ENCODE measurements at regions not wholly inside any gene's neighbourhood (a gene's known extent, or its start where the extent isn't known, plus 50 kb on each side); places are given as distances from the start of the nearest gene placed in this dataset.
"Not testable (repeated sequence)": the region's sequence is repeated elsewhere in the genome, so short reads cannot be mapped to it uniquely, and the experiment has no call there.

DNA sequence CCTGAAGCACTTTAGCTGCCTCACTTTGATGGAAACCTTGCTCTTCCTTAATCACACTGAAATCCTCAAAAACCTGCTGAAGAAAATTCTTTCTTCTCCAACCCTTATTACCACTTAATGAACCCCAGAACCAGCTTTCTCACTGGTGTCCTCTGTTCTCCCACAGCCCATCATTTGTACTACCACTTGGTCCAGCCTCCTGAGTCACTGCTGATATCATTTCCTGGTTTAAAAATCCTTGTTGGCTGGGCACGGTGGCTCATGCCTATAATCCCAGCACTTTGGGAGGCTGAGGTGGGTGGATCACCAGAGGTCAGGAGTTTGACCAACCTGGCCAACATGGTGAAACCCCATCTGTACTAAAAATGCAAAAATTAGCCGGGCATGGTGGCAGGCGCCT is 418.6 kb upstream of the KCNMB2 start:
- H3K9me3 ChIP-seq, result no peaks in the 10 kb centered on the region
- TF ChIP-seq, protein P1, sequence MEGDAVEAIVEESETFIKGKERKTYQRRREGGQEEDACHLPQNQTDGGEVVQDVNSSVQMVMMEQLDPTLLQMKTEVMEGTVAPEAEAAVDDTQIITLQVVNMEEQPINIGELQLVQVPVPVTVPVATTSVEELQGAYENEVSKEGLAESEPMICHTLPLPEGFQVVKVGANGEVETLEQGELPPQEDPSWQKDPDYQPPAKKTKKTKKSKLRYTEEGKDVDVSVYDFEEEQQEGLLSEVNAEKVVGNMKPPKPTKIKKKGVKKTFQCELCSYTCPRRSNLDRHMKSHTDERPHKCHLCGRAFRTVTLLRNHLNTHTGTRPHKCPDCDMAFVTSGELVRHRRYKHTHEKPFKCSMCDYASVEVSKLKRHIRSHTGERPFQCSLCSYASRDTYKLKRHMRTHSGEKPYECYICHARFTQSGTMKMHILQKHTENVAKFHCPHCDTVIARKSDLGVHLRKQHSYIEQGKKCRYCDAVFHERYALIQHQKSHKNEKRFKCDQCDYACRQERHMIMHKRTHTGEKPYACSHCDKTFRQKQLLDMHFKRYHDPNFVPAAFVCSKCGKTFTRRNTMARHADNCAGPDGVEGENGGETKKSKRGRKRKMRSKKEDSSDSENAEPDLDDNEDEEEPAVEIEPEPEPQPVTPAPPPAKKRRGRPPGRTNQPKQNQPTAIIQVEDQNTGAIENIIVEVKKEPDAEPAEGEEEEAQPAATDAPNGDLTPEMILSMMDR (IDR thresholded peaks at IDR 0.05), result no peak
- 87 to 94% (median 92%) methylated on average over 2 to 3 of the region's 3 CpGs for WGBS, 3 donors
- ATAC-seq (no peak), DNase-seq (no peak)
- no peak overlapping the region for H3K27ac ChIP-seq
- H3K4me1 ChIP-seq, result no peaks in the 10 kb centered on the region
- no peaks in the 10 kb centered on the region for H3K36me3 ChIP-seq (ENCODE audit: insufficient read depth in 1 of 2, low read depth in 1 of 2)
- intact Hi-C loops (cut with DNase I), result no loop called here
- H3K27me3 ChIP-seq (ENCODE audit: insufficient read depth in 3 of 3, low read length in 2 of 3), result no peaks in the 10 kb centered on the region
- no peak overlapping the region for H3K4me3 ChIP-seq

DNA sequence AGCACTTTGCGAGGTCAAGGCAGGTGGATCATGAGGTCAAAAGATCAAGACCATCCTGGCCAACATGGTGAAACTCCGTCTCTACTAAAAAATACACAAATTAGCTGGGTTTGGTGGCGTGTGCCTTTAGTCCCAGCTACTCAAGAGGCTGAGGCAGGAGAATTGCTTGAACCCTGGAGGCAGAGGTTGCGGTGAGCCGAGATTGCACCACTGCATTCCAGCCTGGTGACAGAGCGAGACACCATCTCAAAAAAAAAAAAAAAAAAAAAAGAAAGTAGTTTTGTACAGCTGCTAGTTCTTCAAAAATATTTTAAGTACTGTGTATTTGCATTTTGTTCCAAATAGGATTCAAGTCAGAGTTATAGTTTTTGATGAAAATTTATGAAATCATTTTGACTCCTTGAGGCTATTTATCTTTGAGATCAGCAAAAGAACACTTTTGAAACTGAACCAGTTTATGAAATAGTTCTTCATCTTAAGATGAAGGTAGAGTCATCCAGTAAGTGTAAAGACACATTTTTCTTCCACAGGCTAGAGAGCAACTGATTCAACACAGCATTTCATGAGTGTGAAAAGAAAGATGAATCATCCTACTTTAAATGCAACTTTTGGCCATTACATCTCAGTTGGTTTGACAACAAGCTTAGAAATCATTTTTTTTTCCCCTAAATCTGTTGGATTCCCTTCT is 416.5 kb upstream of the KCNMB2 start:
- H3K36me3 ChIP-seq (ENCODE audit: insufficient read depth in 1 of 2, low read depth in 1 of 2); H3K9me3 ChIP-seq; H3K4me1 ChIP-seq; H3K27me3 ChIP-seq (ENCODE audit: insufficient read depth in 3 of 3, low read length in 2 of 3); H3K4me3 ChIP-seq; intact Hi-C loops (cut with DNase I): not testable (repeated sequence)
- WGBS, 3 donors, result 74 to 92% (median 90%) methylated on average over 5 to 6 of the region's 6 CpGs
- peak in 1 of 2 donors; percentile 24 for DNase-seq
- H3K27ac ChIP-seq, result peak overlapping the region; percentile 0
- ATAC-seq, result peak in 2 of 4 donors; percentile 42 to 43

DNA sequence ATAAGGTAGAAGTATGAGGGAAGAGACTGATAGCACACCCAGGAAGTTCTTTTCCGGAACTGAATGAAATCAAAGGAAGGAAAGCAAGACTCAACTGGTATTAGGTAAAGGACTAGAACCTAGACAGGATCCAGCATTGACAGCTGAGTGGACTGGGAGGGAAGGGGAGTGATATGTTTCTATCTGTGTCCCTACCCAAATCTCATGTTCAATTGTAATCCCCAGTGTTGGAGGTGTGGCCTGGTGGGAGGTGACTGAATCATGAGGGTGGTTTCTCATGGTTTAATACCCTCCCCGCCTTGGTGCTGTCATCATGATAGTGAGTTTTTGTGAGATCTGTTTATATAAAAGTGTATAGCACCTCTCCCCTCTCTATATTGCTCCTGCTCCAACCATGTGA is 415.9 kb upstream of the KCNMB2 start:
- no peak for ATAC-seq
- whole genome bisulfite sequencing, 3 donors, result 95 to 97% (median 97%) methylated on average over 2 of the region's 2 CpGs
- Histone ChIP-seq H3K9me3 (no peaks in the 10 kb centered on the region), H3K4me3 (no peak overlapping the region), H3K4me1 (no peaks in the 10 kb centered on the region), H3K27ac (peak overlapping the region; percentile 0), H3K27me3 (ENCODE audit: insufficient read depth in 3 of 3, low read length in 2 of 3) (no peaks in the 10 kb centered on the region), H3K36me3 (ENCODE audit: insufficient read depth in 1 of 2, low read depth in 1 of 2) (no peaks in the 10 kb centered on the region)
- TF ChIP-seq, protein P1 (IDR thresholded peaks at IDR 0.05), result no peak
- no peak for DNase-seq
- intact Hi-C loops (cut with DNase I), result no loop called here

DNA sequence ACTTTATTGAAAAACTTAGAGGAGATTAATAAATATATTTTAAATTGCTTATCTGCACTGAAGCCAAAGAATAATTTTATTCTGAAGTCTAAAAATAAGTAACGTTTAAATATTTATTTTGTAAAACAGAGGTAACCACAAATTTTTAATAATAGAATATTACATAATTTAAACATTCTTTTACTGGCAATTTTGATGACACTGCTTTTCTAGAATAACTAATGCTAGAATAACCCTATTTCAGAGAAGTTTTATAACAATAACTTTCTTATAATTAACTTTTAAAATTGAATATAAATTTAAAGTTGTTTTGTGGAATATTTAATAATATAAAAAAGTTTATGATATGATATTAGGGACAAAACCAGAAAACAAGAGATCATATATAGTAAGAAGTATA is 409.6 kb upstream of the KCNMB2 start:
- intact Hi-C loops (cut with DNase I), result no loop called here
- H3K36me3 ChIP-seq (ENCODE audit: insufficient read depth in 1 of 2, low read depth in 1 of 2), result no peaks in the 10 kb centered on the region

DNA sequence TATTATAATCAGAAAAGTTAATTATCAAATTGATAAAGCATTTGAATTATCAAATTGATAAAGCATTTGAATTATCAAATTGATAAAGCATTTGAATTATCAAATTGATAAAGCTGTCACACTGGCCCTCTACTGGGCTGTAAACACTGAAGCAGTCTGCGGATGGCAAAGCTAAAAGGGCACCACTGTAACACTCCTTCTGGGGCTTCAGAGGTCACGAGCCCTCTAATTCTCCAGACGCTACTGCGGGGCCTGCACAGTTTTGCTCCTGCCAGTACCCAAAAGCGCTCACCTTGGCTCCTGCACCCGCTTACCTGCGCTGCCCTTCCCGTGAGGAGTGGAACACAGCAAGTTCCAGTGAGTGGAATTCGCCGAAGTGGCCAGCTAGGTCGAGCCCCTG is 409.0 kb upstream of the KCNMB2 start:
- TF ChIP-seq, protein P1 (IDR thresholded peaks at IDR 0.05), result no peak
- Histone ChIP-seq H3K4me3 (no peak overlapping the region), H3K9me3 (no peaks in the 10 kb centered on the region), H3K36me3 (ENCODE audit: insufficient read depth in 1 of 2, low read depth in 1 of 2) (no peaks in the 10 kb centered on the region), H3K27ac (no peak overlapping the region), H3K4me1 (no peaks in the 10 kb centered on the region), H3K27me3 (ENCODE audit: insufficient read depth in 3 of 3, low read length in 2 of 3) (no peaks in the 10 kb centered on the region)
- WGBS, 3 donors, result 94 to 98% (median 96%) methylated on average over 11 of the region's 11 CpGs
- intact Hi-C loops (cut with DNase I), result no loop called here
- DNase-seq (no peak), ATAC-seq (no peak)

More for the DNA sequence above, 409.6 kb upstream of the KCNMB2 start:
- DNase-seq, result no peak
- Histone ChIP-seq H3K9me3 (no peaks in the 10 kb centered on the region), H3K4me3 (no peak overlapping the region), H3K27me3 (ENCODE audit: insufficient read depth in 3 of 3, low read length in 2 of 3) (no peaks in the 10 kb centered on the region), H3K4me1 (no peaks in the 10 kb centered on the region), H3K27ac (no peak overlapping the region)
- ATAC-seq, result no peak
- TF ChIP-seq, protein P1 (IDR thresholded peaks at IDR 0.05), result no peak
- WGBS, 3 donors, result 80 to 88% (median 85%) methylated on average over 1 of the region's 1 CpG
